ENCODE measurements at regions not wholly inside any gene's neighbourhood (a gene's known extent, or its start where the extent isn't known, plus 50 kb on each side); places are given as distances from the start of the nearest gene placed in this dataset.
"Not testable (repeated sequence)": the region's sequence is repeated elsewhere in the genome, so short reads cannot be mapped to it uniquely, and the experiment has no call there.

DNA sequence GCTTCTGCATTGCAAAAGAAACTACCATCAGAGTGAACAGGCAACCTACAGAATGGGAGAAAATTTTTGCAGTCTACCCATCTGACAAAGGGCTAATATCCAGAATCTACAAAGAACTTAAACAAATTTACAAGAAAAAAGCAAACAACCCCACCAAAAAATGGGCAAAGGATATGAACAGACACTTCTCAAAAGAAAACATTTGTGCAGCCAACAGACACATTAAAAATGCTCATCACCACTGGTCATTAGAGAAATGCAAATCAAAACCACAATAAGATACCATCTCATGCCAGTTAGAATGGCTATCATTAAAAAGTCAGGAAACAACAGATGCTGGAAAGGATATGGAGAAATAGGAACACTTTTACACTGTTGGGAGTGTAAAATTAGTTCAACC lies 157.3 kb downstream of the ARL4A start:
- TF ChIP-seq, protein P1, sequence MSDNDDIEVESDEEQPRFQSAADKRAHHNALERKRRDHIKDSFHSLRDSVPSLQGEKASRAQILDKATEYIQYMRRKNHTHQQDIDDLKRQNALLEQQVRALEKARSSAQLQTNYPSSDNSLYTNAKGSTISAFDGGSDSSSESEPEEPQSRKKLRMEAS (IDR thresholded peaks at IDR 0.05; ENCODE audit: insufficient read depth, insufficient read length), result not testable (repeated sequence)
- TF ChIP-seq, protein P2, sequence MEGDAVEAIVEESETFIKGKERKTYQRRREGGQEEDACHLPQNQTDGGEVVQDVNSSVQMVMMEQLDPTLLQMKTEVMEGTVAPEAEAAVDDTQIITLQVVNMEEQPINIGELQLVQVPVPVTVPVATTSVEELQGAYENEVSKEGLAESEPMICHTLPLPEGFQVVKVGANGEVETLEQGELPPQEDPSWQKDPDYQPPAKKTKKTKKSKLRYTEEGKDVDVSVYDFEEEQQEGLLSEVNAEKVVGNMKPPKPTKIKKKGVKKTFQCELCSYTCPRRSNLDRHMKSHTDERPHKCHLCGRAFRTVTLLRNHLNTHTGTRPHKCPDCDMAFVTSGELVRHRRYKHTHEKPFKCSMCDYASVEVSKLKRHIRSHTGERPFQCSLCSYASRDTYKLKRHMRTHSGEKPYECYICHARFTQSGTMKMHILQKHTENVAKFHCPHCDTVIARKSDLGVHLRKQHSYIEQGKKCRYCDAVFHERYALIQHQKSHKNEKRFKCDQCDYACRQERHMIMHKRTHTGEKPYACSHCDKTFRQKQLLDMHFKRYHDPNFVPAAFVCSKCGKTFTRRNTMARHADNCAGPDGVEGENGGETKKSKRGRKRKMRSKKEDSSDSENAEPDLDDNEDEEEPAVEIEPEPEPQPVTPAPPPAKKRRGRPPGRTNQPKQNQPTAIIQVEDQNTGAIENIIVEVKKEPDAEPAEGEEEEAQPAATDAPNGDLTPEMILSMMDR (IDR thresholded peaks at IDR 0.05; ENCODE audit: extremely low read depth in 1 of 2, insufficient read depth in 1 of 2, low read depth in 1 of 2, low read length in 2 of 2), result not testable (repeated sequence)
- TF ChIP-seq MYC (IDR thresholded peaks at IDR 0.05; ENCODE audit: low read depth, low read length), result not testable (repeated sequence)

All from endothelial cell of umbilical vein (primary cell).